CD4-positive, alpha-beta T cell treated with Interleukin-10 for 1 hour (primary cell): ENCODE measurements at regions not wholly inside any gene's neighbourhood (a gene's known extent, or its start where the extent isn't known, plus 50 kb on each side); places are given as distances from the start of the nearest gene placed in this dataset.

ENCODE experiments used
- DNase-seq: peaks from one replicate; pipeline ENCODE4 v3.0.0-alpha.2; 2020

DNA sequence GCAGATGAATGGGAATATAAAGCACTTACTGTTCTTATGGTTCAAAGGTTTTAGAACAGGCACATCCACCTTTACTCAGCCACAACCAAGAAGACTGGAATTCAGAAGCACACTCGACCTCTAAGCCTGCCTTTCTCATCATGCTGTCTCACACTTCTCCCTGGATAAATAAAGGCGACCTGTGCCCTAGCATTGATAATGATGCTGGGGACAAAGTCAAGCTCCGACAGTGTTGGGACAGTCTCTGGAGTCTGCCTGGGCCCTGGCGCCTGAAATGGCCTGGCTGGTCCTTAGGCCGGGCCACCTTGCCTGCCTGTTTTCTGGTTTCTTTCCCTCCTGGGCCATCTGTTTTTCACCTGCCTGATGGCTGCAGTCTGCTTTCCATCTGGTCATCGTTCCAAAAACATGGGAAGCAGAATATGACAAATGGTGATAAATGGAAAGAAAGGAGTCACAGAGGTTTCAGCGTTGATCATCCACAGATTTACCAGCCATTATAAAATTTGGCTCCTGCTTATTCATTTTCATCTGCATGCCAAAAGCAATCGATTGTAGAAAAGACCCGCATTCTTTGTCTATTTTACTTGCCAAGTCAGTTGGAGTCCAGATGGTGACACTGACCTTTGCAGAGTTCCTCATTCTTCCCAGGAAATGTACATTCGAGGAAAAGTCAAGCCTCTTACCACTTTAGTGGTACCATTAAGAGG lies 91.2 kb upstream of the KCNJ15 start:
- DNase-seq = no peak

DNA sequence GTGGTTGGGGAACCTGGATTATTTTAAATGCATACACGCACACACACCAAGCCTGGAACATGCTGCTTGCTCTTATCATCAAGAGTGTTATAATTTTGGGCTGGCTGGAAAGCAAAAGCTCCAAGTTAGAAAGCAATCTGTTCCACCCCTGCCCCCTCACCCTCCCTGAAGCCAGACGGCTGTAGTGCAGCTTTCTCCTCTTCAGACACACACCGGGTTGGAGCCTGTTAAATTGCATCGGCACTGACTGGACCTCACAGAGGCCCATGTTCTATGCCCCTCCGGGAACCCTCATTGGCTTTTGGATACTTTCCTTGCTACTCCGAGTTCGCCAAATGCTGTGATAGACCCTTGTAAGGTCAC lies 90.6 kb upstream of the KCNJ15 start:
- DNase-seq = no peak

DNA sequence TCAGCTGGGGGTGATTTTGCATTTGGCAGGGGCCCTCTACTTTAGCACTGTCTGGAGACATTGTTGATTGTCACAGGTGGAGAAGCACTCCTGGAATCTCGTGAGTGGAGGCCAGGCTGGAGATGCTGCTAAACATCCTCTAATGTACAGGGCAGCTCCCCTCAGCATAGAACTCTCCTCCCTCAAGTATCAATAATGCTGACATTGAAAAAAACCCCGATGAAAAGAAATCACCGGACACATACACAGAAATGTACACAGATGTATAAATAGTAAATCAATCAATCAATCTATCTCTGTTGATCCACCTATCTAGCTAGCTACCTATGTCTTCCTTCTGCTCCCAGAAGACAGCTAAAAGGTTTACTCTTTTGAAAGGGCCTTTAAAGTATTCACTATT lies 89.4 kb upstream of the KCNJ15 start:
- no peak for DNase-seq

DNA sequence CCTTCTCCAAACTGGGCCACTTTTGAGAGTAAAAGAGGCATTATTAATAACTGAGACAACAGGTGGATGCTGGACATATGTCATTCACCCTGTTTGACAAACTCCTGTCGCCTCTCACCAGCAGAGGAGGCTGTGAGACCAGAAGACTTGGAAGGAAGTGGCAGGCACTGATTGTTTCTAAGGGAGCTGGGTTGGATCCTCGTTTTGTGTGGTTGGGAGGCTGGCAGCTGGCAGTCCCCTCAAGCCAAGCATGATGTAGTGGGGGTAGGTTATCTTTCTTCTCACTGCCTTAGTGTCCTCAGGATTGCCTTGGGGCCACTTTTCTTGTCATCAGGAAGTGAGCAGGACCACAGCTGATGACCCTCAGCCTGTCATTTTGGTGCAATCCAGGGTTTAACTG lies 86.5 kb upstream of the KCNJ15 start:
- no peak for DNase-seq

DNA sequence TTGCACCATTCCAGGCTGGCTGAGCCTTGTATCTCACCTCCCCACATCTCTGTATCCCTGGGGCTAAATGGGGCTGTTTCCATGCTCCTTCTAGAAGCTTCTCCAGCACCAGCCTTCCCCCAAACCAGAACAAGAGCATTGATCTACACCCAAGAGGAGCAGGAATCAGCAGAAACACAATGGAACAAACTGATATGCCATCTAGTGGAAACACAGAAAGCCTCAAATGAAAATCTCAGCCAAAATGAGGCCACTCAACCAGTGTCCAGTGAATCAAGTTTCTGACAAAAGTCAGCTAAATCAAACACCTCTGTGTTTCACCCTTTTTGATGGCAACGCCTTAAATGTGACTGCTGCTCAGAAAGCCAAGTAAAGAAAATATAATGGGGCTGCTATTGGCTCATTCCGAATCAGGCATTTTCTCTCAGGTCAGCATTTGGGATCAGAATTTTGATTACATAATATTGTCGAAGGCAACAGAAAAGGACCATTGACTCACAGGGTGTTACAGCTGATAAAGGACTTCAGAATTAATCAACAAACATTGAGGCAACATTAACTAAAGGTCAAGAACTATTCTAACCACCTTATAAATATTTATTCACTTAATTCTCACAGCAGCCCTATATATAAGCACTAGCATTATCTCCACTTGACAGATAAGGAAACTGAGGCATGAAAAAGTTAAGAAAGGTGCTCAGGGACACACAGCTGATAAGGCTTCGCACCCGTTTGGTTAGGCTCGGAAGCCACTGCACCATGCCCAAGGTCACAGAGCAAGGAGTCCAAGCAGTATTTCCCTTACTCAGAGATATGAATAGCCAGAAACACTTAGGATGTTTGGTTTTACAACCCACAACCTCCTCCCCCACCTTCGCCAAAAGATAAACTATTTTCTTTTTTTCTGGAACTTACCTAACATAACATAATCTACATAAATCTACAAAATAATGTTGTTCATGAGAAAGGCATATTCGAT lies 85.8 kb upstream of the KCNJ15 start:
- DNase-seq = no peak

DNA sequence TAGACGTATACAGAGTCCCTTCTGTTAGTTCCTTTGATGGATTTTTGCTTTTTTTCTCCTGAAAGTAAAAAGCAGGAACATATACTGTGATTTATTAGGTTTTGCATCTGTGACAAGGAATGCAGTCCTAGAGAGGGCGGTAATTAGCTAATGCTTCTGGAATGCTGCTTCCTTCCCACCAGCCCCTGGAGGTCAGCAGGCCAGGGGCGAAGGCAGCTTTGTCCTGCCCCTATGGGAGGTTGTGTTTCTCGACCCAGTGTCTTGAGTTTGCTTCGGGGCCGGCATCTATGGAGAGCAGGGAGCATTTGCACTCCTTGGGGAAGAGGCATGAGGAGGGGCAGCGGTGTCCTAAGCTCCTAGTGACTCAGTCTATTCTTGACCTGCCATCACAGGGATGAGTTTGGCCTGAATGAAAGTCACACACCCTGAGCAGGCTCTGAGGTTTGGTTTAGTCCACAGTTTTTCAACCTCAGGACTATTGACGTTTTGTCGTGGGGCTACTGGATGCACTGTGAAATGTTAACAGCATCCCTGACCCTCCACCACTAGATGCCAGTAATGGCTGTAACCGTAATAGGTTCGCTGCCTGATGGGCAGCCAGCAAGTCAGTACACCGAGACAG lies 85.0 kb upstream of the KCNJ15 start:
- DNase-seq = no peak

DNA sequence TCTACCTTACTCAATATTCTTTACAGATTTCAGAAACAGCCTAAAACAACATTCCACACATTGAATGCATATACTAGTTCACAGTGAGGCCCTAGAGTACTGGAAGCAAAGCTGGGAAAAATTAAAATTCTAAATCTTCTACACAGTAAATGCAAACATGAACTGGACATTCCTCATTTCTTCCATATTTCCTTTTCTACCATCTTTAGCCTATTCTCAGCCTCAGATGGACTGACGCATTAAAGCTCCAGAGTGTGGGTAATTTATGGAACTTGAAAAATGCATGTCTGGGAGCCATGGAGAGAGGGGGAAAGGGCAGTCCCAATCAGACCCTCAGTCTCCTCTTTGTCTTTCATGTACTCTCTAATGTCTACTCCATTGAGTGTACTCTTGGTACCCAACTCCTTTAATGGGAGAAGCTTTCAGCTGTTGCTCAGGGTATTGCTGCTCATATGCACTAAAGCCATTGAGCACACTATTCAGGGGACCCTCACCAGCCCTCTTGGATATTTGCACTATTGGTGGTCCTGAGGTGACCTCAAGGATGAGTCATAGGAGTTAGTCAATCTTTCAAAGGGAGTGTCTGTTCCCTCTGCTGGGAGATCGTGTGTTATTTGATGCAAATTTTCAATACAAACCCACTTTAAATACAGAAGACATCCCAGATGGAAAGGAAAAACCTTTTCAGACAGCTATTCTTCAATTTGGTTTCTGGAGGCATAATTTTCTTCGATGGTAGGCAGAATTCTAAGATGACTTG lies 83.3 kb upstream of the KCNJ15 start:
- no peak for DNase-seq

DNA sequence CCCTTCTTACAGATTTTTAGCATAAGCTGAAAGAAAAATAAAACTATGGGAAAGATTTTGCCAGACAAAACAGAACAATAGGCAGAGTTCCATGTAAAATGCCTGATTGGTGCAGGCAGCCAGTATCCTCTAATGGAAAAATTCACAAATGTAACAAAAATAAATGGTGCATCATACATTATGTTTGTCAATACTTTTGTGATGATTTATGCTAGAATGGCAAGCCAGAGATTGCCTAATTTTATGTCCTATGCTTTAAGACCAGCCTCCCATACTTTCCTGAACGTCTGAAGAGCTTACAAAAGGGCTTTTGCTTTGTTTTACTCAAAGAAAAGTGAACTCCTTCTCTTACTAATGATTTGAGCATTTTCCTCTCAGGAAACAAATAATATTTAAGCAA lies 81.5 kb upstream of the KCNJ15 start:
- no peak for DNase-seq

DNA sequence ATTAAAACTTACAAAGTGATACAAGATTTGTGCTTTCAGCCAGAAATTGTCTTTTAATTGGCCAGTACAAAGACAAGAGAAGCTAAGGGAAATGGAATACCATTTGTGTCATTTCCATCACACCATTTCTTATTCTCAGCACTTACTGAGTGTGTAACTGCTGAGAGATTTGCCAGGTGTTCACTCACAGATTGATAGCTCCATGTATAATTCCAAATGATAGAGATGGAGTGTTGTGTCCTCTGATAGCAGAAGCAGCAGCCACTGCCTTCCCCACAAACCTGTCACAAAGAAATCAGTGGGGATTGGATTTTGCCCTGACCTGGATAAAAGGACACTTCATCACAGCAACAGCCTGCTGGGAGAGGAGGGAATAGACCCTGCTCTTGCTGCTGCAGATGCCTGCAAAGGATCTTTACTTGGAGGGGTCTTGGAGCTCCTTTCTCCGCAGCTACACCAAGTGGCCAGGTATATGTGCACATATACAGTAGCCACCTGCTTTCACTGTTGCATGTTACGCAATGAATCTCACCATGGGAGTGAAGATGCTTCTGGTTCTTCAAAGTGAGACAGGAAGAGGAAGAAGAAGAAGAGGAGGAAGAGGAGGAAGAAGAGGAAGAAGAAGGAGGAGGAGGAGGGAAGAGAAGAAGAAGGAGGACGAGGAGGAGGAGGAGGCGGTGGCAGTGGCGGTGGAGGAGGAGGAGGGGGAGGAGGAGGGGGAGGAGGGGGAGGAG lies 78.7 kb upstream of the KCNJ15 start:
- DNase-seq = no peak

DNA sequence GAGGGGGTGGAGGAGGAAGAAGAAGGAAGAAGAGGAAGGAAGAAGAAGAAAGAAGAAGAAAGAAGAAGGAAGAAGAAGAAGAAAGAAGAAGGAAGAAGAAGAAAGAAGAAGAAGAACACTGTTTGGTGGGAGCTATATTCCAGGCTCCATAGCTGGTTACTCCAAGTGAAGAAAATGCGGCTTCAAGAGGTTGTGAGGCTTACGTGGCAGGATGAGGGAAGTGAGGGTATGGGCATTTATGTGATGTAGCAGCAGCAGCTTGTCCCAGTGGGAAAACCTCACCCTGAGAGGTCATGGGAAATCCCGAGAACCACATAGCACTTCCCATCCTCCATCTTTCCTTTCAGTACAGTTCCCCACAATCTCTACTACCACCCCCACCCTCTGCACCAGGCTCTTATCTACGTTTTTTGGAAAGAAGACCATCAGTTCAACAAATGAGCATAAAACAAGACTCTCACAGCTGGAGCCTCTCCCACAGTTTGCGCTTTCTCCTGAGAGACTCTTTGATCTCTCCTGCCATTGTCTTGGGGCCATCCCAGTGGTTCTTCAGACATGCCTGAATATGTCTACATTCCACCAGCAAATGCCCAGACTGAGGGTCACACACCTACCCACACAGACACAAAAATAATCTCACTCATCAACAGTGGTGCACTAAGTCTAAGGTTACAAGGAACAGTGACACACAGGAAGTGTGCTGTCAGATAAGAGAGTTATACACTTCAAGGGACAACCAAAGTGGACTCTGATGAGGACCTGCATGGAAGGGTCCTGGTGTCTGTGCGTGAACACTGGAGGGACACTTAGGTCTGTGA lies 77.9 kb upstream of the KCNJ15 start:
- DNase-seq = no peak

DNA sequence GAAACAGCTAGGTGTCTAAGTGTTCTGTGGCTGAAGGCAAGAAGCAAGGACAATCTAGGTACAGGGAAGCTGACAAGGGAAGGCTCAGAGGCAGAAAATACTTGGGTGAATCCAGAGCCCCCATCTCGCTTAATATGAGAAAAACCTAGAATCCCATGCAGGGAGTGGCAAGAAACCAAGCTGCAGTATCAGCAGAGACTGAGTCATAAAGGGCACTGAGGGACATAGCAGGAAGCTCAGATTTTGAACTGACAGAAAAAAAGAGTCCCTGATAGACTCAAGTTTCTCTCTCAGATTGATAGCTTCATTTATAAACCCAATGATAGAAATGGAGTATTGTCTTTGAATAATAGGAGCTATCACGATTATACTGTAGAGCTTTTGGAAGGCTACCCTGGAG lies 77.3 kb upstream of the KCNJ15 start:
- DNase-seq = no peak

DNA sequence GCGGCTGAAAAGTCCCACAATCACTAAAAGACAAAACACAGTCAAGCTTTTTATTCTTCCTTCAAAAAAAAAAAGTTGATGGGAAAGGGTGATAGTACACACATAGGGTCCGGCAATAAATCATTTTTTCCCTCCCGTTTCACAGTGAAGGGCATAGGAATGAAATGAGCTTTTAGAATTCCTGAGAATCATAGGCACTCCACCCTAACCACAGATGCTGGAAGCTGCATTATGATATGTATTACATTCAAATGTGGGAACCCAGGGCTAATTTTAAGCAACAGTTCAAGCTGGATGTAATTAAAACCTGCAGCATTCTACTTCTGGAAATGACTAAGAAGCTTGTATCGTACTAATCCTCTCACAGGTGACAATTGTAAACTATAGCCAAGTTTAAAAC lies 75.7 kb upstream of the KCNJ15 start:
- no peak for DNase-seq

DNA sequence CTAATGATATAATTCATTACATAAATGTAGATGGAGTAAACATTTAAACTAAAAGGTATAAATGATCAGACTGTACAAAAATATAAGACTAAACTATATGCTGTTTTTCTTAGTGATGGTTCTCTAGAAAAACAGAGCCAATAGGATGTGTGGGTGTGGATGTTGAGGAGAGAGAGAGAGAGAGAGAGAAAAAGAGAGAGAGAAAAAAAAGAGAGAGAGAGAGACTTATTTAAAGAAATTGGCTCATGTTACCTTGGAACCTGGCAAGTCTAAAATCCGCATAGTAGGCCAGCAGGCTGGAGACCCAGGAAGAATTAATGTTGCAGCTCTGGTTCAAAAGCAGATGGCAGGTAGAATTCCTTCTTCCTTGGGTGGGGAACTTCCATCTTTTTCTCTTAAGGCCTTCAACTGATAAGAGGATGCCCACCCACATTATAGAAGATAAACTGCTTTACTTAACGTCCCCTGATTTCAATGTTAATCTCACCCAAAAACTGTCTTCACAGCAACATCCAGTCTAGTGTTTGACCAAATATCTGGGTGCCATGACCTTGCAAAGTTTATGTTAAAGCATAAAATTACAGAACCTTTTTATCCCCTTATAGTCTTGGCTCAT lies 74.3 kb upstream of the KCNJ15 start:
- DNase-seq = no peak

DNA sequence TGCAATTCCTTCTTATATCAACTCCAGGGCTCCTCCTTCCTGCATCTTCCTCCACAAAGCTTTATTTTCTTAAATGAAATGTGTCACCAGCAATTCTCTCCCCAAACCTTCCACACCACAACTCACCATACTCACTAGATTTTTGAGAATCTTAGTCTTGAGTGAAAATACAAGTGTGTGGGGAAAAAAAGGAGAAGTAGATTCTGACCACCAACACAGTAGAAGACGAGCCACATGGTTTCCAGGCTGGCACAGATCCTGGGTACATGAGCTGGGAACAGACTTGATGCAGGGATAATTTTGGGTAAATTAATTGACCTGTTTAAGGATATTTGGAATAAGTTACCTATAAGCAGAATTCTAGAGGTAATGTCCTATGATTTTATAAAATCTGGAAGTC lies 72.8 kb upstream of the KCNJ15 start:
- no peak for DNase-seq

DNA sequence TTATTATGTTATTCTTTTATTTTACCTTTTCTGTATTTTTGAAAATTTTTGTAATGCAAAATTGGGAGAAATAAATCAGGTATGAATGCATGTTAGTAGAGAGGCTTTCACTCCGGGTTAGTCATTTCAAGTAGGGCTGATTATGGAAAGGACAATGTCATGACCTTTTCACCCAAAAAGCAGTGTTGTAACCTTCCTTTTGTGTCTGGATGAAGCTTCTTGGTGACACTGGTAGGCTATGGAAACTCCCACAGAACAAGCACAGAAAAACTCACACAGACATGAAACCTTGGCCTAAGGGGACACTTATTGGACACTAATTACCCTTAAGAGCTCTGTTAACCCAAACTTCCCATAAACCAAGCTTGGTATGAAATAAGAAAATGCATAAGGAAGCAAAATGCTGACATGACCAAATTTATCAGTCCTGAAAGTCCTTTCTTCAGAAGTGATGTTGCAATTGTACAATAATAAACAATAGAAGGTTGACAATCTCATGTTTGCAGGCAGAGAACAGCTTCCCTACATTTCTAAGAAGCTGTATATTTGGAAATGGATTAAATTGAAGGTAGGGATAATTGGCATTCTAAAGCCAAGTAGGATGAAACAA lies 70.0 kb upstream of the KCNJ15 start:
- DNase-seq = no peak

DNA sequence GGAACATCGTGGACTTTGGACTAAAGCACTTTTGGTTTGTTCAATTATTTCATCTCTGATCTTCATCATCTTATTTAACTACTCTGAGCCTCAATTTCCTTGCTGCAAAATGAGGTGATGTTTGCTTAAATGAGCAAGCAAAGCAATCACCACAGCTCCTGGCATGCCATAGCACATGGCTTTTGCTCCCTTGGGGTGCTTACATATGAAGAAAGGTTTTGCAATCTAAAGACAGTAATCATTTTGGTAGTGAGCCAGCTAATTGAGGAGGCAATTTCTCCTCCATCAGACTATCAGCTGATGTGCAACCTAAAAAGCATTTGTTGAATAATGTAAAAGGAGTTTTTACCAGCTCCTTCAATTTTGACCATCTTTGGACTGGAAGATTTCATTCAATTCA lies 68.8 kb upstream of the KCNJ15 start:
- DNase-seq = no peak

DNA sequence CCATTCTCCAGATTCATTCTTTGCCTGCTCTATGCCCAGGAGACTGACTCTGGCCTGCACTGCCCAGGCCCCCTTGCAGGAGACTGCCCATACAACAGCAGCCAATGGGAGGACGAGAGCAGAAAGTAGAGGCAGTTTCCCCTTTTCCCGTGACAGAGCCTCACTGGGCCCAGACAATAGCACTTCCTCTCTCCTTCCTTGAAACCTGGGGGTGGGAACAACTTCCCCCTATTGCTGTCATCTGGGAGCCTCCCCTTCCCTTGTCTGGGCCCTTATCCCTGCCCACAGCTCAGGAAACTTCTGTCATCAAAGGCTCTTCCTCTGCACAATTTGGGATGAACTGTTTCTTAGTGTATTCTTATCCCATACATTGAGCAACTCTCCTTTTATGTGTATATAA lies 60.8 kb upstream of the KCNJ15 start:
- no peak for DNase-seq

DNA sequence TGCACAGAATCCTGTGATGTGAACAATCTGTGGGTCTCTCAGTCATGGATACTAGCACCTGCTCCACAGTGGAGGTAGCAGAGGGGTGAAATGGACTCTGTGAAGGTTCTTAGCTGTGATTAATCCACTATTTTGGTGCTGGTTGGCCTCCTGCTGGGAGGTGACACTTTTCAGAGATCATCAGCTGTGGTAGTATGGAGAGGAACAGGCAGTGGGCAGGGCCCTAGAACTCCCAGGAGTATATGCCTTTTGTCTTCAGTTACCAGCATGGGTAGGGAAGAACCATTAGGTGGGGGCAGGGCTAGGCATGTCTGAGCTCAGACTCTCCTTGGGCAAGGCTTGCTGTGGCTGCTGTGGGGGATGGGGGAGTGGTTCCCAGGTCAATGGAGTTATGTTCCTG lies 54.0 kb upstream of the KCNJ15 start:
- DNase-seq = no peak

DNA sequence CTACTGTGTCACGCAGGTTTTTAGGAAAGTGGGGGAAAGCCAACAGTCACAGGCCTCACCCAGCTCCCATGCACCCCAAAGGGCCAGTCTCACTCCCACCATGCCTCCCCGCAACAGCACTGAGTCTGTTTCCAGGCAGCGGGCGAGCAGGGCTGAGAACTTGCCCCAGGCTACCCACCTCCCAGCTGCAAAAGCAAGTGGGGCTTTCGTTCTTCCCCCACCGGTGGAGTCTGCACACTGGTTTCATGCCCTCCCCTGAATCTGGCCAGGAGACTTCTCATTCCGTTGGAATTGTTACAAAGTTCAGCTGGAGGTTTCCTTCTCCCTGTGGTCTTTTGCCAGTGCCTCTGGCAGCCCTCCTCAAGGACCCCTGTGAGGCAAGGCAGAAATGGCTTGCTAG lies 53.6 kb upstream of the KCNJ15 start:
- DNase-seq = no peak

DNA sequence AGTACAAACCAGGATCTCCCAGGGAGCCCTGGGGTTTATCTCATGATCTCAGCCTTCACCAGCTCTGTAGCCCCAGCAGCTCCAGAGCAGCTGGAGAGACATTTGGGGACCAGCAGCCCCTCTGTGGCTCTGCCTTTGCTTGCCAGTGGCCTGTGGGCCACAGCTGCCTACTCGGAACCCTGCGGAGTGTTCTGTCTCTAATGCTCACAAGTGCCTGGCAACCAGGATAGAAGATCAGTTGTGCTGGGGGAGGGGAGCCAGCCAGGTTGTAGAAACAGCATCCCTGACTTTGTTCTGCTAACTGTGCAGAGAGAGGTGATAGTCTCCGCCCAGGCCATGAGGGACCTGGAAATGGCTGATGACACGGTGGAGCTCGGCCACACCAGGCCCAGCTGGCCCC lies 50.9 kb upstream of the KCNJ15 start:
- DNase-seq = no peak

DNA sequence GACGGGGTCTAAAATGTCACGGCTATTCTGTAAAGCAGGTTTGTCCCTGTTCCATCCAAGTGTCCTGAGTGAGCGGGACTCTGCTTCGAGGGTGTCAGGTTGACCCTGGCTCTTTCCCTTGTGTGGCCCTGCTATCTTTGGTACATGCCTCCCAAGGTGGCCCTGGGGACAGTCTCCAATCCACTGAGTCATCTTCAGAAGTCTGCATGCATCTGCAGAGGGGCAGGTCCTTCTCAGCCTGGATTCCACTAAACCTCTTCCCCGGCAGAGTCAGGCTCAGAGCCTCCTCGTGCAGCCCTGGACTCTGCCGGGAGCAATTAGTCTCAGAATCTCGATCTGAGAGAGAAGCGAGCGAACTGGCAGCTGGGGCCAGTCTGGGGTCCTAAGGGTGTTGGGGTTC lies 50.1 kb upstream of the KCNJ15 start:
- DNase-seq = no peak
